ENCODE measurements at regions not wholly inside any gene's neighbourhood (a gene's known extent, or its start where the extent isn't known, plus 50 kb on each side); places are given as distances from the start of the nearest gene placed in this dataset.

- CTCF ChIA-PET, result no interaction called here
- H3K27ac ChIP-seq, result no peak overlapping the region
- no peak for ATAC-seq
- TF ChIP-seq FOXS1 (CRISPR knock-in tag; IDR thresholded peaks at IDR 0.05) (no peak), MAX (IDR thresholded peaks at IDR 0.05) (no peak), CBX8 (IDR thresholded peaks at IDR 0.05) (no peak), SREBF2 (IDR thresholded peaks at IDR 0.05) (no peak), EHF (CRISPR knock-in tag; IDR thresholded peaks at IDR 0.05) (no peak), ZC3H11A (IDR thresholded peaks at IDR 0.05) (no peak), NR3C1 (IDR thresholded peaks at IDR 0.05) (no peak), MAZ (IDR thresholded peaks at IDR 0.05; ENCODE audit: borderline replicate concordance, low read depth, low read length) (no peak), HOXA7 (CRISPR knock-in tag; IDR thresholded peaks at IDR 0.05) (no peak), ZNF302 (CRISPR knock-in tag; IDR thresholded peaks at IDR 0.05) (no peak), PHF8 (IDR thresholded peaks at IDR 0.05; ENCODE audit: borderline replicate concordance, low read depth) (no peak), CBX2 (IDR thresholded peaks at IDR 0.05; ENCODE audit: borderline replicate concordance, low read depth) (no peak), TFCP2L1 (CRISPR knock-in tag; IDR thresholded peaks at IDR 0.05) (no peak), SMC3 (IDR thresholded peaks at IDR 0.05) (no peak), JUNB (IDR thresholded peaks at IDR 0.05) (no peak), GATA3 (IDR thresholded peaks at IDR 0.05; ENCODE audit: borderline replicate concordance) (no peak), POLR2AphosphoS2 (conservative IDR thresholded peaks at IDR 0.05; ENCODE audit: low read length) (no peak), POLR2A (IDR thresholded peaks at IDR 0.05; ENCODE audit: low read length) (no peak), MAFK (IDR thresholded peaks at IDR 0.05; ENCODE audit: partially characterized antibody) (no peak), EP300 (IDR thresholded peaks at IDR 0.05) (no peak)
- H3K4me3 ChIP-seq, result no peak overlapping the region
- FAIRE-seq, result no peak
- no peak for DNase-seq (ENCODE audit: low read depth in 1 of 2, low spot score in 1 of 2)
- 0% methylated on average over 1 of the region's 1 CpG for WGBS (ENCODE audit: missing lambda C conversion rate)
- POLR2A ChIA-PET, result no interaction called here
- no peaks in the 10 kb centered on the region for H3K4me1 ChIP-seq
- H3K9me3 ChIP-seq, result peaks cover 3% of the 10 kb centered on the region; the same call in 1 of the 3 replicates
- no peak overlapping the region for H3K4me2 ChIP-seq
Measured at GRCh38 chr5:24963611-24964010, 318.8 kb upstream of the CDH10 start.

- Histone ChIP-seq H3K9me3 (no peaks in the 10 kb centered on the region; the same call in 2 of the 3 replicates), H3K4me2 (no peak overlapping the region), H3K27ac (no peak overlapping the region), H3K4me1 (no peaks in the 10 kb centered on the region), H3K4me3 (no peak overlapping the region)
- WGBS (ENCODE audit: missing lambda C conversion rate), result 48% methylated on average over 3 of the region's 3 CpGs
- ChIA-PET POLR2A (no interaction called here), CTCF (interaction anchor here (0.8 kb wide), 1 partner anchor 13 kb away, joined by 4 read pairs; no protein-coding TSS in a partner anchor)
- FAIRE-seq (no peak), DNase-seq (ENCODE audit: low read depth in 1 of 2, low spot score in 1 of 2) (no peak), ATAC-seq (no peak)
- TF ChIP-seq FOSB (CRISPR knock-in tag; IDR thresholded peaks at IDR 0.05), result no peak
- no peak for TF ChIP-seq NPAS2 (CRISPR knock-in tag; IDR thresholded peaks at IDR 0.05; ENCODE audit: borderline replicate concordance)
- TF ChIP-seq KDM5A (IDR thresholded peaks at IDR 0.05), result no peak
- no peak for TF ChIP-seq HES2 (IDR thresholded peaks at IDR 0.05)
- no peak for TF ChIP-seq GATA3 (IDR thresholded peaks at IDR 0.05; ENCODE audit: borderline replicate concordance)
- no peak for TF ChIP-seq ZNF302 (CRISPR knock-in tag; IDR thresholded peaks at IDR 0.05)
- no peak for TF ChIP-seq RCOR1 (IDR thresholded peaks at IDR 0.05; ENCODE audit: low read depth, low read length)
- no peak for TF ChIP-seq FOSL2 (IDR thresholded peaks at IDR 0.05)
- TF ChIP-seq FOSL2 (CRISPR knock-in tag; IDR thresholded peaks at IDR 0.05), result no peak
- TF ChIP-seq JUN (IDR thresholded peaks at IDR 0.05), result no peak
- TF ChIP-seq EP300 (IDR thresholded peaks at IDR 0.05), result no peak
- TF ChIP-seq BCL3 (IDR thresholded peaks at IDR 0.05), result no peak
- TF ChIP-seq HMGXB4 (CRISPR knock-in tag; IDR thresholded peaks at IDR 0.05; ENCODE audit: borderline replicate concordance), result no peak
Measured at GRCh38 chr5:24923400-24923799, 278.6 kb upstream of the CDH10 start.
